Astrocyte (in vitro differentiated cells and primary cell): ENCODE measurements at regions not wholly inside any gene's neighbourhood (a gene's known extent, or its start where the extent isn't known, plus 50 kb on each side); places are given as distances from the start of the nearest gene placed in this dataset.

Experiments used
- DNase-seq: peaks from one replicate; pipeline ENCODE4 v3.0.0-alpha.2; 2010; ENCODE audit warnings: low read depth
- FAIRE-seq: peaks from 2 replicates; lab custom pipeline; 2011; peaks lifted over from hg19 to GRCh38; lab: Jason Lieb, UNC
- H2AFZ ChIP-seq: 2 replicates; pipeline ENCODE4 v1.6.0; 2012; ENCODE audit warnings: low read depth, low read length, inconsistent platforms
- H3K27ac ChIP-seq: 2 replicates; pipeline ENCODE4 v1.5.1; 2011; ENCODE audit warnings: low read depth, low read length, inconsistent platforms
- H3K27me3 ChIP-seq: 2 replicates; pipeline ENCODE4 v1.6.0; 2011; ENCODE audit warnings: low read length, inconsistent platforms; ENCODE audit not compliant: insufficient read depth
- H3K36me3 ChIP-seq: 2 replicates; pipeline ENCODE4 v1.5.1; 2011; ENCODE audit warnings: low read length, inconsistent platforms; ENCODE audit not compliant: insufficient read depth
- H3K4me1 ChIP-seq: 2 replicates; pipeline ENCODE4 v1.5.1; 2011; ENCODE audit warnings: low read length, inconsistent platforms; ENCODE audit not compliant: insufficient read depth
- H3K4me2 ChIP-seq: 2 replicates; pipeline ENCODE4 v1.6.0; 2012; ENCODE audit warnings: low read length, inconsistent platforms
- H3K4me3 ChIP-seq: 2 replicates; pipeline ENCODE4 v1.5.1; 2011; ENCODE audit warnings: low read depth, mild to moderate bottlenecking, low read length, inconsistent platforms; ENCODE audit not compliant: insufficient read depth
- H3K79me2 ChIP-seq: 2 replicates; pipeline ENCODE4 v1.6.0; 2012; ENCODE audit warnings: mild to moderate bottlenecking, low read length, inconsistent platforms; ENCODE audit not compliant: insufficient read depth
- H3K9ac ChIP-seq: 2 replicates; pipeline ENCODE4 v1.6.0; 2012; ENCODE audit warnings: mild to moderate bottlenecking, low read length, inconsistent platforms
- H3K9me3 ChIP-seq: 2 replicates; pipeline ENCODE4 v1.5.1; 2012; ENCODE audit warnings: low read depth, mild to moderate bottlenecking, low read length, inconsistent platforms; ENCODE audit not compliant: insufficient read depth
- H4K20me1 ChIP-seq: 2 replicates; pipeline ENCODE4 v1.6.0; 2012; ENCODE audit warnings: low read length, inconsistent platforms; ENCODE audit not compliant: insufficient read depth
- H3K27ac Mint-ChIP-seq: one replicate; pipeline ENCODE4 v1.8.0; 2021; ENCODE audit warnings: mild to moderate bottlenecking, mixed read lengths; ENCODE audit not compliant: unreplicated experiment
- H3K27me3 Mint-ChIP-seq: one replicate; pipeline ENCODE4 v1.8.0; 2021; ENCODE audit warnings: low read depth, mixed read lengths; ENCODE audit not compliant: unreplicated experiment
- H3K36me3 Mint-ChIP-seq: one replicate; pipeline ENCODE4 v1.8.0; 2021; ENCODE audit warnings: low read depth, mixed read lengths; ENCODE audit not compliant: unreplicated experiment
- H3K4me1 Mint-ChIP-seq: one replicate; pipeline ENCODE4 v1.8.0; 2021; ENCODE audit warnings: low read depth, mixed read lengths; ENCODE audit not compliant: unreplicated experiment
- H3K4me3 Mint-ChIP-seq: one replicate; pipeline ENCODE4 v1.8.0; 2021; ENCODE audit warnings: mild to moderate bottlenecking, moderate library complexity, mixed read lengths; ENCODE audit not compliant: unreplicated experiment
- H3K9me3 Mint-ChIP-seq: one replicate; pipeline ENCODE4 v1.8.0; 2021; ENCODE audit warnings: mild to moderate bottlenecking, mixed read lengths; ENCODE audit not compliant: unreplicated experiment
- CTCF ChIP-seq: IDR thresholded peaks from 2 replicates; pipeline ENCODE4 v1.5.1; 2011; ENCODE audit warnings: low read depth, mild to moderate bottlenecking, inconsistent platforms, low read length, moderate library complexity; ENCODE audit not compliant: insufficient read depth
- EZH2 ChIP-seq: IDR thresholded peaks from 2 replicates; pipeline ENCODE4 v1.6.1; 2012; ENCODE audit warnings: mild to moderate bottlenecking, low read length, inconsistent platforms; ENCODE audit not compliant: insufficient read depth

GRCh38 chr5:124996764-124997077 lies 250.3 kb upstream of the ZNF608 start:
- peaks cover 20% of the 10 kb centered on the region for H3K4me1 Mint-ChIP-seq

GRCh38 chr5:124997186-124997893 lies 250.9 kb upstream of the ZNF608 start:
- H3K27me3 Mint-ChIP-seq = no peaks in the 10 kb centered on the region
- H3K79me2 ChIP-seq = no peaks in the 10 kb centered on the region
- peak overlapping the region; percentile 37 for H3K27ac ChIP-seq
- peaks cover 24% of the 10 kb centered on the region for H3K4me1 Mint-ChIP-seq
- peak overlapping the region; percentile 63 for H3K27ac Mint-ChIP-seq
- no peak overlapping the region for H3K4me3 ChIP-seq
- H3K4me2 ChIP-seq = peak overlapping the region; percentile 36
- DNase-seq (peak; percentile 58), FAIRE-seq (peak; percentile 32)
- no peak for TF ChIP-seq CTCF
- TF ChIP-seq EZH2 = no peak
- no peaks in the 10 kb centered on the region for H3K9me3 Mint-ChIP-seq
- H3K27me3 ChIP-seq = no peaks in the 10 kb centered on the region
- no peak overlapping the region for H2AFZ ChIP-seq
- no peaks in the 10 kb centered on the region for H3K9me3 ChIP-seq
- H3K36me3 ChIP-seq = no peaks in the 10 kb centered on the region
- H3K4me1 ChIP-seq = peaks cover 7% of the 10 kb centered on the region
- H3K36me3 Mint-ChIP-seq = no peaks in the 10 kb centered on the region
- peak overlapping the region; percentile 34 for H3K9ac ChIP-seq
- H4K20me1 ChIP-seq = no peaks in the 10 kb centered on the region
- no peak overlapping the region for H3K4me3 Mint-ChIP-seq

More at GRCh38 chr5:124996764-124997077, 250.3 kb upstream of the ZNF608 start:
- H3K9me3 ChIP-seq = no peaks in the 10 kb centered on the region
- H3K27ac ChIP-seq = peak overlapping the region; percentile 37
- no peaks in the 10 kb centered on the region for H3K27me3 Mint-ChIP-seq
- H3K4me1 ChIP-seq = peaks cover 7% of the 10 kb centered on the region
- H3K36me3 Mint-ChIP-seq = no peaks in the 10 kb centered on the region
- no peak overlapping the region for H3K4me3 Mint-ChIP-seq
- H3K9ac ChIP-seq = peak overlapping the region; percentile 34
- H3K36me3 ChIP-seq = no peaks in the 10 kb centered on the region
- H3K4me2 ChIP-seq = peak overlapping the region; percentile 36
- no peak for FAIRE-seq
- peak; percentile 71 for DNase-seq
- no peaks in the 10 kb centered on the region for H3K79me2 ChIP-seq
- H3K27ac Mint-ChIP-seq = peak overlapping the region; percentile 63
- H4K20me1 ChIP-seq = no peaks in the 10 kb centered on the region
- no peaks in the 10 kb centered on the region for H3K9me3 Mint-ChIP-seq
- TF ChIP-seq EZH2 (no peak), CTCF (no peak)
- H3K4me3 ChIP-seq = no peak overlapping the region
- no peaks in the 10 kb centered on the region for H3K27me3 ChIP-seq
- H2AFZ ChIP-seq = no peak overlapping the region

- Histone ChIP-seq H3K4me3 (no peak overlapping the region), H2AFZ (no peak overlapping the region), H3K27ac (no peak overlapping the region), H3K9ac (no peak overlapping the region), H3K9me3 (no peaks in the 10 kb centered on the region), H3K4me1 (peaks cover 7% of the 10 kb centered on the region), H3K36me3 (no peaks in the 10 kb centered on the region), H3K4me2 (no peak overlapping the region), H3K79me2 (no peaks in the 10 kb centered on the region), H3K27me3 (no peaks in the 10 kb centered on the region), H4K20me1 (no peaks in the 10 kb centered on the region)
- no peaks in the 10 kb centered on the region for H3K27me3 Mint-ChIP-seq
- H3K4me3 Mint-ChIP-seq = no peak overlapping the region
- H3K9me3 Mint-ChIP-seq = no peaks in the 10 kb centered on the region
- DNase-seq = no peak
- H3K36me3 Mint-ChIP-seq = no peaks in the 10 kb centered on the region
- H3K4me1 Mint-ChIP-seq = peaks cover 33% of the 10 kb centered on the region
- no peak for FAIRE-seq
- peak overlapping the region; percentile 43 for H3K27ac Mint-ChIP-seq
- no peak for TF ChIP-seq CTCF
- no peak for TF ChIP-seq EZH2
These were observed 252.1 kb upstream of the ZNF608 start for GRCh38 chr5:124998520-124998919.
